ENCODE measurements at regions not wholly inside any gene's neighbourhood (a gene's known extent, or its start where the extent isn't known, plus 50 kb on each side); places are given as distances from the start of the nearest gene placed in this dataset.
"Not testable (repeated sequence)": the region's sequence is repeated elsewhere in the genome, so short reads cannot be mapped to it uniquely, and the experiment has no call there.

GRCh38 chr5:87722286-87722685 lies 309.6 kb upstream of the CCNH start:
- H3K27ac Mint-ChIP-seq = no peak overlapping the region
- H3K36me3 Mint-ChIP-seq = no peaks in the 10 kb centered on the region
- DNase-seq (ENCODE audit: low spot score in 2 of 2) (no peak), ATAC-seq (no peak)
- peaks cover 3 to 10% of the 10 kb centered on the region in 2 donors for H3K9me3 Mint-ChIP-seq

- DNase-seq (ENCODE audit: low spot score in 2 of 2); H3K36me3 Mint-ChIP-seq; ATAC-seq; H3K27ac Mint-ChIP-seq: not testable (repeated sequence)
- peaks cover 3 to 10% of the 10 kb centered on the region in 2 donors for H3K9me3 Mint-ChIP-seq
These were observed 305.6 kb upstream of the CCNH start for GRCh38 chr5:87718224-87718925.

GRCh38 chr5:87717761-87718160 lies 305.0 kb upstream of the CCNH start:
- no peaks in the 10 kb centered on the region for H3K36me3 Mint-ChIP-seq
- H3K27ac Mint-ChIP-seq = no peak overlapping the region
- no peak for ATAC-seq
- peaks cover 3 to 10% of the 10 kb centered on the region in 2 donors for H3K9me3 Mint-ChIP-seq
- no peak for DNase-seq (ENCODE audit: low spot score in 2 of 2)

GRCh38 chr5:87705876-87706275 lies 293.1 kb upstream of the CCNH start:
- Mint-ChIP-seq H3K9me3 (peaks cover 0 to 16% of the 10 kb centered on the region in 2 donors), H3K27ac (no peak overlapping the region), H3K36me3 (peaks cover 0 to 7% of the 10 kb centered on the region in 2 donors)
- DNase-seq (ENCODE audit: low spot score in 2 of 2) (no peak), ATAC-seq (no peak)

DNA sequence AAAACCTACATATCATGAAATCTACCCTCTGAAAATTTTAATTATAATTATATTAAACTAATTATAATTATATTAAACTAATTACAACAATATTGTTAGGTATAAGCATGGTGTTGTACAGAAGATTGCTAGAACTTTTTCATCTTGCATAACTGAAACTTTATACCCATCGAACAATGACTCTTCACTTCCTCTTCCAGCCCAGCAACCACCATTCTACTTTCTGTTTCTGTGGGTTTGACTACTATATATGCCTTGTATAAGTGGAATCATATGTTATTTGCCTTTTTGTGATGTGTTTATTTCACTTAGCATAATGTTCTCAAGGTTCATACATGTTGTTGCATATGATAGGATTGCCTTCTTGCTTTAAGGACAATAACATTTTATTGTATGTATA lies 274.2 kb upstream of the CCNH start:
- ATAC-seq (no peak), DNase-seq (ENCODE audit: low spot score in 2 of 2) (no peak)
- peaks cover 8 to 10% of the 10 kb centered on the region in 2 donors for H3K9me3 Mint-ChIP-seq
- no peak overlapping the region for H3K27ac Mint-ChIP-seq
- no peaks in the 10 kb centered on the region for H3K36me3 Mint-ChIP-seq

- no peak overlapping the region for H3K27ac Mint-ChIP-seq
- H3K36me3 Mint-ChIP-seq = no peaks in the 10 kb centered on the region
- no peak for DNase-seq (ENCODE audit: low spot score in 2 of 2)
- ATAC-seq = no peak
- peaks cover under 1 to 4% of the 10 kb centered on the region in 2 donors for H3K9me3 Mint-ChIP-seq
These were observed 273.3 kb upstream of the CCNH start for GRCh38 chr5:87686018-87686417.

- ATAC-seq (no peak), DNase-seq (ENCODE audit: low spot score in 2 of 2) (no peak)
These were observed 261.5 kb upstream of the CCNH start for GRCh38 chr5:87674235-87674634.

GRCh38 chr5:87671146-87671545 lies 258.4 kb upstream of the CCNH start:
- Mint-ChIP-seq H3K27ac (no peak overlapping the region), H3K36me3 (no peaks in the 10 kb centered on the region), H3K9me3 (peaks cover 0 to 8% of the 10 kb centered on the region in 2 donors)
- ATAC-seq (no peak), DNase-seq (ENCODE audit: low spot score in 2 of 2) (no peak)

More at GRCh38 chr5:87674235-87674634, 261.5 kb upstream of the CCNH start:
- peaks cover 0 to 8% of the 10 kb centered on the region in 2 donors for H3K9me3 Mint-ChIP-seq
- H3K36me3 Mint-ChIP-seq = no peaks in the 10 kb centered on the region
- no peak overlapping the region for H3K27ac Mint-ChIP-seq

GRCh38 chr5:87665166-87665565 lies 252.4 kb upstream of the CCNH start:
- no peak overlapping the region for H3K27ac Mint-ChIP-seq
- H3K9me3 Mint-ChIP-seq = no peaks in the 10 kb centered on the region
- ATAC-seq (no peak), DNase-seq (ENCODE audit: low spot score in 2 of 2) (no peak)
- no peaks in the 10 kb centered on the region for H3K36me3 Mint-ChIP-seq

DNA sequence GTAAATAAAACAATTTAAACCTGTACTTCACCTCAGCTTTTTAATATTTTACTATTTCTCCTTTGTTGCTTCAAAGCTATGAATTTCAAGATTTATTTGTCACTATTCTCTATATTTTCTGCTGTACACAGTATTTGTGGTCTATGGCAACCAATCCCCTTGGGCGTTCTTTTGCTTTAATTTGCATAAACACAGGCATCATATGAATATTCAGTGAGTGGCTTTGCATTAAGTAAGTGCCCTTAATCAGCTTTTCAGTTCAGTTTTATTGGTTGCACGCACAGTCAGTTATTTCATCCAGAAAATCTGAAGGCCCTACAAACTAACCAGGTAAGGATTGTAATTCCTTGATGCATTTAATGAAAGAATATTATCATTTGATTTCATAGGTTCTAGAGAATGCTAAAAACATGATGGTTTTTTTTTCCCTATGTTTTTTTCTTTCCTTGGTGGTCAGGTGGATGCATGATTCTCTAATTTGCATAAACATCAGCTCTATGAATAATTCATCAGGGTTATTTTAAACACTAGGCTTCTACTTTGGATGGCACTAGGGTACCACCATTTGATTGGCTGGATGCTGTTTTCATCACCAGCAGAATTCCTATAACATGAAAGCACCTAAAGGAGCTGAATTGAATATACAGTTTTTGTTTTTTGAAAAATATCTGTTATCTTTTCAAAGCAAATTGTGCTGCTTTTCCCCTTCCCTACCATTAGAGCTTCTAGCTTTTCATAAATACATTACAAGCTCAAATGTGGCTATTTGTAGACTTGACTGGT lies 249.2 kb upstream of the CCNH start:
- ATAC-seq (no peak), DNase-seq (ENCODE audit: low spot score in 2 of 2) (no peak)
- Mint-ChIP-seq H3K27ac (no peak overlapping the region), H3K36me3 (no peaks in the 10 kb centered on the region), H3K9me3 (no peaks in the 10 kb centered on the region)

DNA sequence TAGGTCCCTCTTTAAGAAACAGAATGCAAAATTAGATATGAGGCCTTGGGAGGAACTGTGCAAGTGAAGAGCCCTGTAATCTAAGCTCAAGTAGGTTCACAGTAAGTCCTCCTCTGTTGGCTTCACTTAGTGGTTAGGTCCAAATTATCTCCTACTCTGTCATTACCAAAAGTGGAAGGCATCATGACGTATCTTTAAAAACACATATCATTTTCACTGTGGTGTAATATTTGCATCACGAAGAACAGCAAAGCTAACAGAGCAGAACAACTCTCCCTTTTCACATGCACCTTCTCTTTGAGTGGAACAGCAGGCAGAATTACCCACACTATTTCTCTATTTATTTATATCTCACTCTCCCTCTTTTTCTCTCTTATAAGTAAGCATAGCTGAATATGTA lies 240.5 kb upstream of the CCNH start:
- H3K36me3 Mint-ChIP-seq = no peaks in the 10 kb centered on the region
- no peak overlapping the region for H3K27ac Mint-ChIP-seq
- ATAC-seq (no peak), DNase-seq (ENCODE audit: low spot score in 2 of 2) (no peak)
- H3K9me3 Mint-ChIP-seq = peaks cover 0 to 4% of the 10 kb centered on the region in 2 donors

GRCh38 chr5:87650284-87650683 lies 237.6 kb upstream of the CCNH start:
- H3K27ac Mint-ChIP-seq = no peak overlapping the region
- no peaks in the 10 kb centered on the region for H3K36me3 Mint-ChIP-seq
- no peak for ATAC-seq
- no peaks in the 10 kb centered on the region for H3K9me3 Mint-ChIP-seq
- DNase-seq (ENCODE audit: low spot score in 2 of 2) = no peak

DNA sequence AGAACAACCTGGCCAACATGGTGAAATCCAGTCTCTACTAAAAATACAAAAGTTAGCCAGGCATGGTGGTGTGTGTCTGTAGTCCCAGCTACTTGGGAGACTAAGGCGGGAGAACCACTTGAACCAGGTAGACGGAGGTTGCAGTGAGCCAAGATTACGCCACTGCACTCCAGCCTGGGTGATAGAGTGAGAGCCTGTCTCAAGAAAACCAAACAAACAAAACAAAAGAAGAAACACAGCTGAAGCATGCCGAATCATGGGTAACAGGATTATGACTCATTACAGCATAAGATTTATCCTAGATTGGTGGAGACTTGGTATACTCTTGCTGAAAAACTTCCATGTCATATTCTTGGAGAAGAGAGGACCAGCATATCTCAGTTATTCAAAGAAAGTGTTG lies 236.7 kb upstream of the CCNH start:
- no peak for DNase-seq (ENCODE audit: low spot score in 2 of 2)
- ATAC-seq = no peak
- no peaks in the 10 kb centered on the region for H3K9me3 Mint-ChIP-seq
- H3K27ac Mint-ChIP-seq = no peak overlapping the region
- no peaks in the 10 kb centered on the region for H3K36me3 Mint-ChIP-seq

DNA sequence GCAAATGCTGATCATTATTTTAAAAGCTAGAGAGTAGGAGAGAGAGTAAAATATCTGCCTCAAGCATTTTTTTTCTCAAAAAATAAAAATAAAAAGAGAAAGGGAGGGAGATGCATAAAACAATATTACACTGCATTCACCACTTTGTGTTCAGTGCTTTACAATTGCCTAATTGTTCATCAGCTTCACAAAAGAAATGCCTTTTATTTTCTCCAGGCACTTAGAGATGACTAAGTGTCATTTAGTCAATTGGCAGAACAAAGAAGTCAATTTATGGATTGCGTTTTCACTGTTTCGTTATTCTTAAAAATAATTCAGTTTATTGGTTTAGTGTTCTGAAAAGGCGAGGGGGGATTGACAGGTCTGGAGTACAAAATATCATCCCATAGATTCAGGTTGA lies 232.5 kb upstream of the CCNH start:
- DNase-seq (ENCODE audit: low spot score in 2 of 2) = no peak
- no peaks in the 10 kb centered on the region for H3K36me3 Mint-ChIP-seq
- no peak for ATAC-seq
- no peak overlapping the region for H3K27ac Mint-ChIP-seq
- H3K9me3 Mint-ChIP-seq = peaks cover 4 to 7% of the 10 kb centered on the region in 2 donors

DNA sequence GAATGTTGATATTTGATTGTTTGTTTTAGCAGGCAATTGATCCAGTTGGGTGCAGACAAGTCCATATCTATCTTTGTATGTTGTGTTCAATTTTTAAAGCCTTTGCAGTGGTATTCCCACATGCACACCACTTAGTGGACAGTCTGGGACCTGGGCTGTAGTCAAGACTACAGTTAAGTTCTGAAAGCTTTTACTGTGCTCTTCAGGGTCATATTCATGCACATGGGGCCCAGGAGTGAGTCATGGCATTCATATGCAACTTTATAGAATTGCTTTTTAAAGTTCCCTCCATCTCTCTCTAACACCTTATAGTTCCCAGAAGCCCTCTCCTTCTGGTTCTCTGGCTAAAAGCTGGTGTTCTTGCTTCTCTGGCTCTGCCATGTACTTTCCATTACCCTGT lies 228.2 kb upstream of the CCNH start:
- DNase-seq (ENCODE audit: low spot score in 2 of 2) (no peak), ATAC-seq (no peak)
- no peaks in the 10 kb centered on the region for H3K36me3 Mint-ChIP-seq
- no peak overlapping the region for H3K27ac Mint-ChIP-seq
- H3K9me3 Mint-ChIP-seq = peaks cover 7% of the 10 kb centered on the region in 2 donors

- no peaks in the 10 kb centered on the region for H3K9me3 Mint-ChIP-seq
These were observed 214.6 kb upstream of the CCNH start for GRCh38 chr5:87627363-87627762.

DNA sequence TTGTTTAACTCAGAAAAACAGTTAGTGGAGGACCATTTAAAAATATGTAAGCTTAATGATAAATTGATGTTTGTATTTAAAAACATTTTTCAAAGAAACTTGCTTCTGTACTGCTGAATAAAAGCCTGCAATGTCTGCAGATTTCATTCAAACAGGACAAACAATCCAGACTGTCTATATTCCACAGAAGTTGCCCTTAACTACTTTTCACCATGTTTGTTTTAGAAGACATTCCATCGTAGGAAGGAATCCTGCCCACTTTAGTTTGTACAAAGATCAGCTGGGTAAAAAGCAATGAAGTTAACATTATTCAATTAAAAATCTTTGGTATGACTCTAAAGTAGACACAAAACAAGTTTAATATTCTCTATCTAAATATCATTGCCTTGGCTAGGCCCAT lies 195.7 kb upstream of the CCNH start:
- H3K36me3 Mint-ChIP-seq = peaks cover 0 to 6% of the 10 kb centered on the region in 2 donors
- H3K27ac Mint-ChIP-seq = no peak overlapping the region
- H3K9me3 Mint-ChIP-seq = peaks cover 0 to 4% of the 10 kb centered on the region in 2 donors
- ATAC-seq (no peak), DNase-seq (ENCODE audit: low spot score in 2 of 2) (no peak)

More at GRCh38 chr5:87627363-87627762, 214.6 kb upstream of the CCNH start:
- Mint-ChIP-seq H3K36me3 (no peaks in the 10 kb centered on the region), H3K27ac (no peak overlapping the region)
- ATAC-seq (no peak), DNase-seq (ENCODE audit: low spot score in 2 of 2) (no peak)

GRCh38 chr5:87605663-87606062 lies 192.9 kb upstream of the CCNH start:
- DNase-seq (ENCODE audit: low spot score in 2 of 2) (no peak), ATAC-seq (no peak)
- peaks cover 0 to 6% of the 10 kb centered on the region in 2 donors for H3K36me3 Mint-ChIP-seq
- H3K9me3 Mint-ChIP-seq = peaks cover 4% of the 10 kb centered on the region in 2 donors
- no peak overlapping the region for H3K27ac Mint-ChIP-seq

Measured in activated naive CD4-positive, alpha-beta T cell treated with anti-CD3 and anti-CD28 coated beads, Interleukin-2, amount 50 U/mL, for 72 hours (primary cell).